Kidney (tissue), 13 donors: ENCODE measurements at regions not wholly inside any gene's neighbourhood (a gene's known extent, or its start where the extent isn't known, plus 50 kb on each side); places are given as distances from the start of the nearest gene placed in this dataset.

ENCODE experiments used
- DNase-seq, 5 donors: peaks; one replicate each; pipeline ENCODE4 v3.0.0-alpha.2; 2013 to 2020
- FAIRE-seq: peaks from 2 replicates; lab custom pipeline; 2012; peaks lifted over from hg19 to GRCh38; lab: Jason Lieb, UNC
- H3K27ac ChIP-seq, 2 donors: one replicate each; pipeline ENCODE4 v1.7.0; 2013; ENCODE audit warnings: low read depth in 2 of 2, low read length in 2 of 2, inconsistent platforms in 1 of 2
- H3K27me3 ChIP-seq: one replicate; pipeline ENCODE4 v1.7.1; 2013; ENCODE audit warnings: low read length, inconsistent platforms; ENCODE audit not compliant: control insufficient read depth, insufficient read depth
- H3K36me3 ChIP-seq, 3 donors: one replicate each; pipeline versions ENCODE4 v1.7.0 to v1.7.1; 2013; ENCODE audit warnings: low read length in 3 of 3, control low read depth in 1 of 3, inconsistent platforms in 1 of 3; ENCODE audit not compliant: insufficient read depth in 3 of 3, control insufficient read depth in 2 of 3
- H3K4me1 ChIP-seq, 3 donors: one replicate each; pipeline versions ENCODE4 v1.7.0 to v1.7.1; 2013; ENCODE audit warnings: low read length in 3 of 3, inconsistent platforms in 1 of 3, low read depth in 1 of 3; ENCODE audit not compliant: control insufficient read depth in 2 of 3, insufficient read depth in 2 of 3
- H3K4me3 ChIP-seq, 3 donors: one replicate each; pipeline versions ENCODE4 v1.7.0 to v1.8.1; 2013; ENCODE audit warnings: low read length in 3 of 3, control low read depth in 1 of 3, inconsistent platforms in 1 of 3
- H3K9ac ChIP-seq, 3 donors: one replicate each; pipeline versions ENCODE4 v1.7.0 to v1.7.1; 2013; ENCODE audit warnings: low read length in 3 of 3, control low read depth in 1 of 3, inconsistent platforms in 1 of 3
- H3K9me3 ChIP-seq, 3 donors: one replicate each; pipeline versions ENCODE4 v1.7.0 to v1.7.1; 2013; ENCODE audit warnings: low read length in 3 of 3, control low read depth in 1 of 3, inconsistent platforms in 1 of 3; ENCODE audit not compliant: control insufficient read depth in 2 of 3, insufficient read depth in 1 of 3
- intact Hi-C: fragments of 100-400 bp; cut with DNase I; formaldehyde crosslinking; loops from one replicate; pipeline ENCODE4 v1.11.1; 2022
- TF ChIP-seq, protein P1 (sequence below): IDR thresholded peaks from 3 replicates; pipeline ENCODE4 v1.5.1; 2012; ENCODE audit warnings: mild to moderate bottlenecking, moderate library complexity, borderline replicate concordance; ENCODE audit not compliant: insufficient read depth; ENCODE audit errors: extremely low read depth
- donor health status: control.
- donor health status: control.
- donor health status: control.
- donor health status: control.
- donor health status: control.
- donor health status: DM: yes; HTN: yes; CAD: no.
- donor health status: Normal renal cell carcinoma (clear cell type).

DNA sequence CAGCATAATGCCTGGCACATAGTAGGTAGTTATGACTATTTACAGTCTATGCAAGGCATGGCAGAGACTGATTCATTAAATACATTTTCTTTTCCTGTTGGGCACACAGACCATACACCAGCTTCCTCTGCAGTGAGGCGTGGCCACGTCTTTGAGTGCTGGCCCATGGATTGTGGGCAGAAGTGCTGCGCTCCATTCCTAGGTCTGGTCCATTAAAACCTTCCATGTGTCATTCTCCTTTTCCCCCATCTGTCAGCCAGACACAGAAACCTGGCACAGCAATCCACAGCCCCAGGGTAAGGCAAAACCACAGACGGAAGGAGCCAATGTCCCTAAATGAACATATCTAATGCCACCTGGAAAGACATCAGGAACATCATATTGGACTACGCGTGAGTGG lies 141.9 kb downstream of the TTC32 start:
- H3K9ac ChIP-seq: no peak overlapping the region
- intact Hi-C loops: no loop called here
- no peak overlapping the region for H3K27ac ChIP-seq
- no peak overlapping the region for H3K4me3 ChIP-seq
- no peaks in the 10 kb centered on the region for H3K36me3 ChIP-seq
- TF ChIP-seq, protein P1, sequence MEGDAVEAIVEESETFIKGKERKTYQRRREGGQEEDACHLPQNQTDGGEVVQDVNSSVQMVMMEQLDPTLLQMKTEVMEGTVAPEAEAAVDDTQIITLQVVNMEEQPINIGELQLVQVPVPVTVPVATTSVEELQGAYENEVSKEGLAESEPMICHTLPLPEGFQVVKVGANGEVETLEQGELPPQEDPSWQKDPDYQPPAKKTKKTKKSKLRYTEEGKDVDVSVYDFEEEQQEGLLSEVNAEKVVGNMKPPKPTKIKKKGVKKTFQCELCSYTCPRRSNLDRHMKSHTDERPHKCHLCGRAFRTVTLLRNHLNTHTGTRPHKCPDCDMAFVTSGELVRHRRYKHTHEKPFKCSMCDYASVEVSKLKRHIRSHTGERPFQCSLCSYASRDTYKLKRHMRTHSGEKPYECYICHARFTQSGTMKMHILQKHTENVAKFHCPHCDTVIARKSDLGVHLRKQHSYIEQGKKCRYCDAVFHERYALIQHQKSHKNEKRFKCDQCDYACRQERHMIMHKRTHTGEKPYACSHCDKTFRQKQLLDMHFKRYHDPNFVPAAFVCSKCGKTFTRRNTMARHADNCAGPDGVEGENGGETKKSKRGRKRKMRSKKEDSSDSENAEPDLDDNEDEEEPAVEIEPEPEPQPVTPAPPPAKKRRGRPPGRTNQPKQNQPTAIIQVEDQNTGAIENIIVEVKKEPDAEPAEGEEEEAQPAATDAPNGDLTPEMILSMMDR: no peak
- H3K9me3 ChIP-seq: no peaks in the 10 kb centered on the region
- no peak for DNase-seq
- H3K4me1 ChIP-seq: peaks cover 0 to 7% (median 4%) of the 10 kb centered on the region in 3 donors
- H3K27me3 ChIP-seq: no peaks in the 10 kb centered on the region
- FAIRE-seq: no peak

DNA sequence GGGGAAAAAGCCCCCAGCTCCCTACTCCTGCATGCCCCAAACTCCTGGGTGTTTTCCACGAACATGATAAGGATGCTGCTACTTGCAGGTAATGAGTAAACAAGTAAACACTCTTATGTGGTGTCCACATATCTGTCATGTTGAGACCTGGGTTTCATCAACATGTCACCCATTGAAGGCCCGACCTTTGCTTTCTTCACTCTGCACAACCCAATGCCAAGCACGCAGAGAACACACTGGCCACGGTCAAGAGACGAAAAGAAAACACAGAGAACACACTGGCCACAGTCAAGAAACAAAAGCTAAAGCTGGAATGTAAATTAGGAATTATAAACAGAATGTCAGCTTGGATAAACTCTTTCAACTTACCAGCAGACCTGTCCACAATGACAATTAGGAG lies 143.1 kb downstream of the TTC32 start:
- TF ChIP-seq, protein P1: no peak
- no peak overlapping the region for H3K27ac ChIP-seq
- intact Hi-C loops: no loop called here
- no peak for FAIRE-seq
- H3K27me3 ChIP-seq: no peaks in the 10 kb centered on the region
- peaks cover 0 to 7% (median 4%) of the 10 kb centered on the region in 3 donors for H3K4me1 ChIP-seq
- DNase-seq: no peak
- no peaks in the 10 kb centered on the region for H3K9me3 ChIP-seq
- H3K9ac ChIP-seq: no peak overlapping the region
- H3K4me3 ChIP-seq: no peak overlapping the region
- no peaks in the 10 kb centered on the region for H3K36me3 ChIP-seq

DNA sequence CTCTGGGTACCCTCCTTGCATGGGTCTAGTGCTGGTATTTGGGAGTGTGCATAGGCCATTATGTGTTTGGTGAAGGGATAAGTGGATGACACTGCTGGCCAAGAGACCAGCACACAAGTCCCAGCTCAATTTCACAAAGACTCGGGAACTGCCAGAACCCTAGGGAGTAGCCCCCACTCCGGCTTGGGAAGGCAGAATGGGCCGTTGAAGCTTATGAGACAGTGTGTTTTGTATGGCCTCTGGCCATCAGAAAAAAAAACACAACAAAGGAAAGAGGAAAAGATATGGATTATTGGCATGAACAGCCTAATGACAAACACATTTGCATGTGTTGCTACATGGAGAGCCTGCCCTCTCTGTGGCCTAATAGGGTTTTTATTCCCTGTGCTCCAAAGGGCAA lies 144.2 kb downstream of the TTC32 start:
- Histone ChIP-seq H3K27ac (no peak overlapping the region), H3K9ac (no peak overlapping the region), H3K4me1 (peaks cover 0 to 1% (median under 1%) of the 10 kb centered on the region in 3 donors), H3K27me3 (no peaks in the 10 kb centered on the region), H3K4me3 (no peak overlapping the region), H3K9me3 (no peaks in the 10 kb centered on the region), H3K36me3 (no peaks in the 10 kb centered on the region)
- TF ChIP-seq, protein P1: no peak
- no peak for FAIRE-seq
- intact Hi-C loops: no loop called here
- no peak for DNase-seq

DNA sequence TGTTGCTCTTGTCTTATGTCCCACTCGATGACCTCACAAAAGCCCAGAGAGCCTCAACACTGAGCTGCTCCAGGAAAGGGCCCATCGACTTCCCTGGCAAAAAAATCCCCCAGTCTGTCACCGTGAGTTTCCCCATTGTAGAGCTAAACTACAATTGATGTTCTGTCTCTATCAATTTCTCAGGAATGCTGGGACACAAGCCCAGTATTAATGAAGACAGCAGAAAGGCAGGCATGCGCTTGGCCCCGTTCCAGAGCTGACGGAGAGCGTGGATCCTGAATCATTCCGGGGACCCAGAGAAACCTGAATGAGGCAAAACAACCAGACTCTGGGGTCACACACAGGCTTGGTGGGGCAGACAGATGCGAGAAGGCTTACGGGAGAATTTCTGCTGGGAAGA lies 146.9 kb downstream of the TTC32 start:
- Histone ChIP-seq H3K36me3 (no peaks in the 10 kb centered on the region), H3K27me3 (no peaks in the 10 kb centered on the region), H3K9me3 (no peaks in the 10 kb centered on the region), H3K4me3 (no peak overlapping the region), H3K9ac (no peak overlapping the region), H3K27ac (no peak overlapping the region), H3K4me1 (no peaks in the 10 kb centered on the region)
- intact Hi-C loops: no loop called here
- TF ChIP-seq, protein P1: no peak
- FAIRE-seq (no peak), DNase-seq (no peak)
